GM12878 (cell line): ENCODE measurements at regions not wholly inside any gene's neighbourhood (a gene's known extent, or its start where the extent isn't known, plus 50 kb on each side); places are given as distances from the start of the nearest gene placed in this dataset.

ENCODE experiments used
- DPF2 ChIP-seq: fragments of 450-650 bp; IDR thresholded peaks from 2 replicates; pipeline ENCODE4 v1.6.1; 2017; ENCODE audit warnings: mild to moderate bottlenecking
- EED ChIP-seq: sonication (generic); IDR thresholded peaks from 2 replicates; pipeline ENCODE4 v1.6.1; 2016; ENCODE audit warnings: antibody characterized with exemption, low read depth
- FOXK2 ChIP-seq: fragments of 450-650 bp; IDR thresholded peaks from 2 replicates; pipeline ENCODE4 v1.6.1; 2017; ENCODE audit warnings: mild to moderate bottlenecking, moderate library complexity
- IKZF2 ChIP-seq, 2 experiments: fragments of 450-650 bp; IDR thresholded peaks; 2 replicates each; pipeline ENCODE4 v1.6.1; 2017; ENCODE audit warnings: mild to moderate bottlenecking in 2 of 2, moderate library complexity in 2 of 2
- NFIC ChIP-seq: IDR thresholded peaks from 2 replicates; pipeline ENCODE4 v1.6.1; 2012; ENCODE audit warnings: low read depth, mild to moderate bottlenecking, inconsistent platforms, low read length, moderate library complexity
- RCOR1 ChIP-seq: conservative IDR thresholded peaks from 2 replicates; pipeline ENCODE4 v1.6.1; 2012; ENCODE audit warnings: low read depth, low read length, improper control_type of control experiment
- SREBF1 ChIP-seq: IDR thresholded peaks from 2 replicates; pipeline ENCODE4 v1.6.1; 2012; ENCODE audit warnings: mild to moderate bottlenecking, low read length
- STAT1 ChIP-seq: fragments of 450-650 bp; conservative IDR thresholded peaks from 2 replicates; pipeline ENCODE4 v1.6.1; 2014; ENCODE audit warnings: antibody characterized with exemption, mild to moderate bottlenecking
- TBL1XR1 ChIP-seq: IDR thresholded peaks from 2 replicates; pipeline ENCODE4 v1.6.1; 2012; ENCODE audit warnings: low read depth, low read length, improper control_type of control experiment
- TCF3 ChIP-seq: IDR thresholded peaks from 2 replicates; pipeline ENCODE4 v1.6.1; 2012; ENCODE audit warnings: low read depth, mild to moderate bottlenecking, low read length, borderline replicate concordance; ENCODE audit not compliant: insufficient read depth
- ZBTB33 ChIP-seq: fragments of 450-650 bp; IDR thresholded peaks from 2 replicates; pipeline ENCODE4 v1.6.1; 2017; ENCODE audit warnings: mild to moderate bottlenecking
- ZBTB4 ChIP-seq: fragments of 450-650 bp; formaldehyde crosslinking; IDR thresholded peaks from 2 replicates; pipeline ENCODE4 v1.4.0; 2022; ENCODE audit warnings: mild to moderate bottlenecking, moderate library complexity
- ZNF24 ChIP-seq: fragments of 450-650 bp; IDR thresholded peaks from 2 replicates; pipeline ENCODE4 v1.6.1; 2017; ENCODE audit warnings: antibody characterized with exemption, mild to moderate bottlenecking
- ZNF687 ChIP-seq: fragments of 450-650 bp; IDR thresholded peaks from 2 replicates; pipeline ENCODE4 v1.6.1; 2017; ENCODE audit warnings: mild to moderate bottlenecking, moderate library complexity
- TF ChIP-seq, protein P1 (sequence below): fragments of 450-650 bp; IDR thresholded peaks from 2 replicates; pipeline ENCODE4 v1.6.1; 2017; ENCODE audit warnings: mild to moderate bottlenecking, low read depth, inconsistent platforms; ENCODE audit not compliant: poor library complexity, severe bottlenecking
- TF ChIP-seq, protein P2 (sequence below): IDR thresholded peaks from 2 replicates; pipeline ENCODE4 v1.6.1; 2011; ENCODE audit warnings: mild to moderate bottlenecking, low read depth, low read length, moderate library complexity; ENCODE audit not compliant: insufficient replicate concordance

DNA sequence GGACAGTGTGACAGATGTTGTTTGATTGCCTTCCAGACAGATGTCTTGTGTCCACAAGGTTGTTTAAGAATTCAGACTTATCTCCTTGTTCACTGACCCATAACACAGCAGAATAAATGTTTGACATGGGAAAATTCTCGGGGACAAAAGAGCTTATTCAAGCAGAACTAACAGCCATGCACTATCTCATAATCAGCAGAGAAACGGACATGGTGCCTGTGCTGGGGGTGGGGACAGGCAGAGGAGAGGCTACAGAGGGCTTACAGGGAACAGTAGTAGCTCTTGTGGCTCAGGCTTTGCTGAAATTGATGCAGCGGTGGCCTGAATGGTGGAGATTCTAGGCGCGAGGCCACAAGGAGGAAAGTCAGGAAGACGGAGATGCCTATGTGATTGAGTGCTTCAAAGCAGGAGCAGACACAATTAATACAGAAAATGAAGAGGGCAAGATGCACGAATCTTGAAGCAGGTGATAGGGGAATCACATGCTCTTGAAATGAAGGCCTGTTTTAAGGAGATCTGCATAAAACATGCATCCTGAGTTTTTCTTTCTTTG is 62.0 kb upstream of the CAB39 start (continued):
- TF ChIP-seq SREBF1, result no peak
- TF ChIP-seq ZNF24, result no peak
- TF ChIP-seq TCF3, result no peak
- no peak for TF ChIP-seq STAT1
- TF ChIP-seq ZBTB4, result no peak
- TF ChIP-seq, protein P1, sequence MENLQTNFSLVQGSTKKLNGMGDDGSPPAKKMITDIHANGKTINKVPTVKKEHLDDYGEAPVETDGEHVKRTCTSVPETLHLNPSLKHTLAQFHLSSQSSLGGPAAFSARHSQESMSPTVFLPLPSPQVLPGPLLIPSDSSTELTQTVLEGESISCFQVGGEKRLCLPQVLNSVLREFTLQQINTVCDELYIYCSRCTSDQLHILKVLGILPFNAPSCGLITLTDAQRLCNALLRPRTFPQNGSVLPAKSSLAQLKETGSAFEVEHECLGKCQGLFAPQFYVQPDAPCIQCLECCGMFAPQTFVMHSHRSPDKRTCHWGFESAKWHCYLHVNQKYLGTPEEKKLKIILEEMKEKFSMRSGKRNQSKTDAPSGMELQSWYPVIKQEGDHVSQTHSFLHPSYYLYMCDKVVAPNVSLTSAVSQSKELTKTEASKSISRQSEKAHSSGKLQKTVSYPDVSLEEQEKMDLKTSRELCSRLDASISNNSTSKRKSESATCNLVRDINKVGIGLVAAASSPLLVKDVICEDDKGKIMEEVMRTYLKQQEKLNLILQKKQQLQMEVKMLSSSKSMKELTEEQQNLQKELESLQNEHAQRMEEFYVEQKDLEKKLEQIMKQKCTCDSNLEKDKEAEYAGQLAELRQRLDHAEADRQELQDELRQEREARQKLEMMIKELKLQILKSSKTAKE, result peak; percentile 54
- TF ChIP-seq ZBTB33, result no peak
- TF ChIP-seq IKZF2 (IDR thresholded peaks at IDR 0.05), result peak; percentile 87 to 89; a peak in 2 of 4 replicates
- TF ChIP-seq DPF2, result 0 out of 2 replicates have a peak, but pooled peaks have one; percentile 45
- no peak for TF ChIP-seq FOXK2
- no peak for TF ChIP-seq RCOR1
- peak; percentile 62 for TF ChIP-seq EED
- TF ChIP-seq, protein P2, sequence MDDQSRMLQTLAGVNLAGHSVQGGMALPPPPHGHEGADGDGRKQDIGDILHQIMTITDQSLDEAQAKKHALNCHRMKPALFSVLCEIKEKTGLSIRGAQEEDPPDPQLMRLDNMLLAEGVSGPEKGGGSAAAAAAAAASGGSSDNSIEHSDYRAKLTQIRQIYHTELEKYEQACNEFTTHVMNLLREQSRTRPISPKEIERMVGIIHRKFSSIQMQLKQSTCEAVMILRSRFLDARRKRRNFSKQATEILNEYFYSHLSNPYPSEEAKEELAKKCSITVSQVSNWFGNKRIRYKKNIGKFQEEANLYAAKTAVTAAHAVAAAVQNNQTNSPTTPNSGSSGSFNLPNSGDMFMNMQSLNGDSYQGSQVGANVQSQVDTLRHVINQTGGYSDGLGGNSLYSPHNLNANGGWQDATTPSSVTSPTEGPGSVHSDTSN, result no peak
- peak; percentile 24; the same call in 1 of the 2 replicates for TF ChIP-seq NFIC
- TF ChIP-seq TBL1XR1, result peak; percentile 65; the same call in 1 of the 2 replicates
- peak; percentile 96 for TF ChIP-seq ZNF687
